CD4-positive, alpha-beta memory T cell (primary cell): ENCODE measurements at regions not wholly inside any gene's neighbourhood (a gene's known extent, or its start where the extent isn't known, plus 50 kb on each side); places are given as distances from the start of the nearest gene placed in this dataset.

Experiments used
- CTCF ChIA-PET: fragments of 350-600 bp; sonication (Branson Sonifier 250); formaldehyde crosslinking; loops from one replicate; lab custom pipeline; 2021; ENCODE audit warnings: inconsistent platforms; ENCODE audit not compliant: partially characterized antibody; lab: Charles Lee
- POLR2A ChIA-PET: fragments of 350-600 bp; sonication (Branson Sonifier 250); formaldehyde crosslinking; loops from one replicate; lab custom pipeline; 2021; ENCODE audit not compliant: partially characterized antibody; lab: Charles Lee
- DNase-seq, 5 donors: peaks; one replicate each; pipeline versions ENCODE4 v3.0.0 to v3.0.0-alpha.2; 2020 to 2022; ENCODE audit warnings: mixed read lengths in 1 of 5
- H3K27ac ChIP-seq: one replicate; pipeline ENCODE4 v1.7.0; 2013; ENCODE audit warnings: low read depth, low read length
- H3K27me3 ChIP-seq: 2 replicates; pipeline ENCODE4 v1.7.0; 2013; ENCODE audit warnings: mild to moderate bottlenecking, low read length, moderate library complexity; ENCODE audit not compliant: insufficient read depth
- H3K36me3 ChIP-seq: 2 replicates; pipeline ENCODE4 v1.7.0; 2013; ENCODE audit warnings: mild to moderate bottlenecking, low read length, moderate library complexity; ENCODE audit not compliant: insufficient read depth
- H3K4me1 ChIP-seq: 2 replicates; pipeline ENCODE4 v1.7.0; 2013; ENCODE audit warnings: mild to moderate bottlenecking, low read length, moderate library complexity; ENCODE audit not compliant: insufficient read depth
- H3K4me3 ChIP-seq, 2 donors: one replicate each; pipeline ENCODE4 v1.7.0; 2013; ENCODE audit warnings: low read length in 2 of 2, mild to moderate bottlenecking in 1 of 2
- H3K9me3 ChIP-seq, 2 donors: one replicate each; pipeline ENCODE4 v1.7.0; 2013; ENCODE audit warnings: low read length in 2 of 2, control low read depth in 1 of 2; ENCODE audit not compliant: control insufficient read depth in 1 of 2
- H3K27ac Mint-ChIP-seq, 7 donors: one replicate each; pipeline ENCODE4 v1.8.0; 2020 to 2021; ENCODE audit warnings: mixed read lengths in 7 of 7, mild to moderate bottlenecking in 6 of 7, inconsistent platforms in 3 of 7, moderate library complexity in 3 of 7
- H3K27me3 Mint-ChIP-seq, 2 donors: one replicate each; pipeline ENCODE4 v1.8.0; 2020 to 2021; ENCODE audit warnings: mixed read lengths in 2 of 2
- H3K36me3 Mint-ChIP-seq, 2 donors: one replicate each; pipeline ENCODE4 v1.8.0; 2020 to 2021; ENCODE audit warnings: mixed read lengths in 2 of 2, inconsistent platforms in 1 of 2, mild to moderate bottlenecking in 1 of 2
- H3K4me1 Mint-ChIP-seq, 4 donors: one replicate each; pipeline ENCODE4 v1.8.0; 2020 to 2021; ENCODE audit warnings: mixed read lengths in 4 of 4, mild to moderate bottlenecking in 1 of 4
- H3K4me3 Mint-ChIP-seq, 8 donors: one replicate each; pipeline ENCODE4 v1.8.0; 2020 to 2021; ENCODE audit warnings: mixed read lengths in 8 of 8, mild to moderate bottlenecking in 7 of 8, moderate library complexity in 6 of 8, inconsistent platforms in 3 of 8
- H3K9me3 Mint-ChIP-seq, 8 donors: one replicate each; pipeline ENCODE4 v1.8.0; 2020 to 2021; ENCODE audit warnings: mixed read lengths in 8 of 8, mild to moderate bottlenecking in 5 of 8, inconsistent platforms in 3 of 8, moderate library complexity in 1 of 8
- intact Hi-C: fragments of 100-400 bp; cut with micrococcal nuclease; formaldehyde crosslinking; loops from one replicate; pipeline ENCODE4 v1.15.1; 2023

- H3K4me1 ChIP-seq: no peaks in the 10 kb centered on the region
- H3K36me3 ChIP-seq: no peaks in the 10 kb centered on the region
- Mint-ChIP-seq H3K36me3 (no peaks in the 10 kb centered on the region), H3K4me1 (no peaks in the 10 kb centered on the region), H3K9me3 (peaks cover 0 to 12% (median 4%) of the 10 kb centered on the region in 8 donors), H3K27ac (no peak overlapping the region), H3K4me3 (no peak overlapping the region), H3K27me3 (no peaks in the 10 kb centered on the region)
- ChIA-PET POLR2A (no interaction called here), CTCF (no interaction called here)
- H3K27ac ChIP-seq: no peak overlapping the region
- no peaks in the 10 kb centered on the region for H3K27me3 ChIP-seq
- no peak for DNase-seq
- no peak overlapping the region for H3K4me3 ChIP-seq
- intact Hi-C loops: no loop called here
- peaks cover 0 to 3% of the 10 kb centered on the region in 2 donors for H3K9me3 ChIP-seq
These were observed 617.4 kb downstream of the KCTD16 start for GRCh38 chr5:144788046-144788445.

- DNase-seq: no peak
- CTCF ChIA-PET: no interaction called here
- Mint-ChIP-seq H3K36me3 (no peaks in the 10 kb centered on the region), H3K4me1 (no peaks in the 10 kb centered on the region), H3K4me3 (no peak overlapping the region), H3K27ac (no peak overlapping the region), H3K9me3 (peaks cover 0 to 6% (median 3%) of the 10 kb centered on the region in 8 donors), H3K27me3 (no peaks in the 10 kb centered on the region)
- H3K9me3 ChIP-seq: no peaks in the 10 kb centered on the region
- POLR2A ChIA-PET: no interaction called here
- no peak overlapping the region for H3K27ac ChIP-seq
- intact Hi-C loops: no loop called here
- H3K4me1 ChIP-seq: no peaks in the 10 kb centered on the region
- no peaks in the 10 kb centered on the region for H3K36me3 ChIP-seq
- H3K27me3 ChIP-seq: no peaks in the 10 kb centered on the region
- no peak overlapping the region for H3K4me3 ChIP-seq
These were observed 608.7 kb downstream of the KCTD16 start for GRCh38 chr5:144779368-144779767.

- no peaks in the 10 kb centered on the region for H3K4me1 ChIP-seq
- H3K4me3 ChIP-seq: no peak overlapping the region
- Mint-ChIP-seq H3K27me3 (no peaks in the 10 kb centered on the region), H3K9me3 (peaks cover 0 to 5% (median 3%) of the 10 kb centered on the region in 8 donors), H3K36me3 (no peaks in the 10 kb centered on the region), H3K4me3 (no peak overlapping the region), H3K27ac (no peak overlapping the region), H3K4me1 (no peaks in the 10 kb centered on the region)
- CTCF ChIA-PET: no interaction called here
- POLR2A ChIA-PET: no interaction called here
- H3K27me3 ChIP-seq: no peaks in the 10 kb centered on the region
- no peaks in the 10 kb centered on the region for H3K36me3 ChIP-seq
- no peak overlapping the region for H3K27ac ChIP-seq
- intact Hi-C loops: no loop called here
- no peaks in the 10 kb centered on the region for H3K9me3 ChIP-seq
- DNase-seq: no peak
These were observed 607.9 kb downstream of the KCTD16 start for GRCh38 chr5:144778561-144778960.

DNA sequence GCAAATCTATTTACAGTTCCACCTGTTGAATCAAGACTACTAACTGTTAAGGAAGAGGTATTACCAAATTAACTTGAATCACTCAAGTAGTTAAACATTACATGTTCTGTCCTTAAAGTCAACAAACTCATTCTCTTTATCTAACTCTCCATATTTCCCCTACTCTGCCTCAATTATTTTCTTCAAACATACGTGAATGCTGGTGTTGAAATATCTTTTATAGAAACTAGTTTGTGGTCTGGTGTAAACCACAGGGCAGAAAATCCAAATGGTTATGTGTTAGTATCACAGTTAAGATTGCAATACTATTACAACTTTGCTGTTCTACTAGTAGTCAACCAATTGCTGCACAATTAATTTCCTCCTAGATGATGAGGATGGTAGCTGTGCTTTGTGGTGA lies 603.5 kb downstream of the KCTD16 start:
- ChIA-PET CTCF (no interaction called here), POLR2A (no interaction called here)
- Histone ChIP-seq H3K27ac (no peak overlapping the region), H3K4me3 (no peak overlapping the region), H3K27me3 (no peaks in the 10 kb centered on the region), H3K9me3 (no peaks in the 10 kb centered on the region), H3K36me3 (no peaks in the 10 kb centered on the region), H3K4me1 (no peaks in the 10 kb centered on the region)
- no peak for DNase-seq
- peaks cover 0 to 15% (median under 1%) of the 10 kb centered on the region in 8 donors for H3K9me3 Mint-ChIP-seq
- H3K27ac Mint-ChIP-seq: no peak overlapping the region
- H3K27me3 Mint-ChIP-seq: no peaks in the 10 kb centered on the region
- H3K36me3 Mint-ChIP-seq: no peaks in the 10 kb centered on the region
- intact Hi-C loops: no loop called here
- H3K4me3 Mint-ChIP-seq: no peak overlapping the region
- no peaks in the 10 kb centered on the region for H3K4me1 Mint-ChIP-seq

DNA sequence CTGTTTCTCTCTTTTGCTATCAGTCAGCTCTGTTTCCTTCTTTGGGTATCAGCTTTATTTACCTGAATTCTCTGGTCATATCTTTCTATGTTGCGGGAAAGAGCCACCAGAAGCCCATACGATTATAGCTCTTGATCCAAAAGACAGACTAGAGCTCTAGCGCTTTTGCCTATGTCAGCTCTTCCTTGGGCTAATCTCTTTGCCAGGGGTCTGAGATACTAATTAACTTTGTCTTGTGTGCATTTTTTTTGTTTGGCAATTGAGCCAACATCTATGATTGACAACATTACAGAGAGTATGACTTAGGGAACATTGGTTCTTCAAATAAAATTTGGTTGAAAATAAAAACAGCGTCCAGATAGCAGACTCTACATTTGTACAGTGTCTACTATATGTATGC lies 603.0 kb downstream of the KCTD16 start:
- Mint-ChIP-seq H3K36me3 (no peaks in the 10 kb centered on the region), H3K27me3 (no peaks in the 10 kb centered on the region), H3K4me1 (no peaks in the 10 kb centered on the region), H3K4me3 (no peak overlapping the region), H3K27ac (no peak overlapping the region), H3K9me3 (peaks cover 0 to 15% (median 2%) of the 10 kb centered on the region in 8 donors)
- no peak for DNase-seq
- POLR2A ChIA-PET: no interaction called here
- Histone ChIP-seq H3K27ac (no peak overlapping the region), H3K4me1 (no peaks in the 10 kb centered on the region), H3K9me3 (no peaks in the 10 kb centered on the region), H3K27me3 (no peaks in the 10 kb centered on the region), H3K36me3 (no peaks in the 10 kb centered on the region), H3K4me3 (no peak overlapping the region)
- intact Hi-C loops: no loop called here
- CTCF ChIA-PET: no interaction called here

GRCh38 chr5:144771802-144772201 lies 601.1 kb downstream of the KCTD16 start:
- Mint-ChIP-seq H3K27me3 (no peaks in the 10 kb centered on the region), H3K27ac (no peak overlapping the region), H3K9me3 (peaks cover 0 to 15% (median 2%) of the 10 kb centered on the region in 8 donors), H3K4me3 (no peak overlapping the region), H3K36me3 (no peaks in the 10 kb centered on the region), H3K4me1 (no peaks in the 10 kb centered on the region)
- no peaks in the 10 kb centered on the region for H3K9me3 ChIP-seq
- intact Hi-C loops: no loop called here
- no peaks in the 10 kb centered on the region for H3K36me3 ChIP-seq
- ChIA-PET POLR2A (no interaction called here), CTCF (no interaction called here)
- H3K4me1 ChIP-seq: no peaks in the 10 kb centered on the region
- H3K4me3 ChIP-seq: no peak overlapping the region
- no peaks in the 10 kb centered on the region for H3K27me3 ChIP-seq
- no peak overlapping the region for H3K27ac ChIP-seq
- DNase-seq: no peak

- no peaks in the 10 kb centered on the region for H3K27me3 Mint-ChIP-seq
- Histone ChIP-seq H3K27ac (no peak overlapping the region), H3K4me3 (no peak overlapping the region), H3K9me3 (no peaks in the 10 kb centered on the region), H3K4me1 (no peaks in the 10 kb centered on the region), H3K27me3 (no peaks in the 10 kb centered on the region), H3K36me3 (no peaks in the 10 kb centered on the region)
- peaks cover 2 to 24% (median 10%) of the 10 kb centered on the region in 8 donors for H3K9me3 Mint-ChIP-seq
- no peaks in the 10 kb centered on the region for H3K36me3 Mint-ChIP-seq
- no peaks in the 10 kb centered on the region for H3K4me1 Mint-ChIP-seq
- no peak for DNase-seq
- ChIA-PET POLR2A (no interaction called here), CTCF (no interaction called here)
- intact Hi-C loops: no loop called here
- H3K27ac Mint-ChIP-seq: no peak overlapping the region
- no peak overlapping the region for H3K4me3 Mint-ChIP-seq
These were observed 571.7 kb downstream of the KCTD16 start for GRCh38 chr5:144742361-144742760.

DNA sequence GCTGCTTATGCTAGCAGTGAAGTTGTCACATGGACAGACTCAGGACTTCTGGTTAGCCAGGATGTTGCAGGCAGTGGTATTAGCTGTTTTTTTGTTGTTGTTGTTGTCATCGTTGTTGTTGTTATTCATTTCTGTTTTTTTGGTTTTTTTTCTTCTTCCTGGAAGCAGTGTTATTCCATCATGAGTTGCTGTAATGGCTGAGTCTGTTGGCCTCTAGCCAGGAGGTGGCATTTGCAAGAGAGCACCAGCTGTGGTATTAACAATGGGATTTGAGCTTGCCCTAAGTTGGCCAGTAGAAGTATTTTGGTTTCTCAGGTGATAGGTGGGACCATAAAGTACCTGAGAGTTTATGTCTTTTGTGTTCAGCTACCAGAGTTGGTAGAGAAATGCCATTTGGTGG lies 561.1 kb downstream of the KCTD16 start:
- Histone ChIP-seq H3K4me3 (no peak overlapping the region), H3K4me1 (no peaks in the 10 kb centered on the region), H3K27ac (no peak overlapping the region), H3K27me3 (no peaks in the 10 kb centered on the region), H3K9me3 (no peaks in the 10 kb centered on the region), H3K36me3 (no peaks in the 10 kb centered on the region)
- Mint-ChIP-seq H3K27me3 (no peaks in the 10 kb centered on the region), H3K27ac (no peak overlapping the region), H3K36me3 (no peaks in the 10 kb centered on the region), H3K4me1 (no peaks in the 10 kb centered on the region), H3K4me3 (no peak overlapping the region), H3K9me3 (peaks cover 2 to 28% (median 12%) of the 10 kb centered on the region in 8 donors)
- ChIA-PET POLR2A (no interaction called here), CTCF (no interaction called here)
- intact Hi-C loops: no loop called here
- no peak for DNase-seq
